GM18951 (cell line): ENCODE measurements at regions not wholly inside any gene's neighbourhood (a gene's known extent, or its start where the extent isn't known, plus 50 kb on each side); places are given as distances from the start of the nearest gene placed in this dataset.
"Not testable (repeated sequence)": the region's sequence is repeated elsewhere in the genome, so short reads cannot be mapped to it uniquely, and the experiment has no call there.

Experiments used
- POLR2A ChIP-seq: IDR thresholded peaks from 4 replicates; pipeline ENCODE4 v1.6.1; 2011; ENCODE audit warnings: mild to moderate bottlenecking; ENCODE audit not compliant: insufficient read length, insufficient read depth; ENCODE audit errors: extremely low read depth
- in situ Hi-C: fragments of 300-500 bp; cut with MboI; formaldehyde crosslinking; loops from one replicate; pipeline ENCODE4 v1.12.0; 2022; ENCODE audit warnings: low sequenced_read_pairs, mixed read lengths, inconsistent platforms; ENCODE audit not compliant: unreplicated experiment

DNA sequence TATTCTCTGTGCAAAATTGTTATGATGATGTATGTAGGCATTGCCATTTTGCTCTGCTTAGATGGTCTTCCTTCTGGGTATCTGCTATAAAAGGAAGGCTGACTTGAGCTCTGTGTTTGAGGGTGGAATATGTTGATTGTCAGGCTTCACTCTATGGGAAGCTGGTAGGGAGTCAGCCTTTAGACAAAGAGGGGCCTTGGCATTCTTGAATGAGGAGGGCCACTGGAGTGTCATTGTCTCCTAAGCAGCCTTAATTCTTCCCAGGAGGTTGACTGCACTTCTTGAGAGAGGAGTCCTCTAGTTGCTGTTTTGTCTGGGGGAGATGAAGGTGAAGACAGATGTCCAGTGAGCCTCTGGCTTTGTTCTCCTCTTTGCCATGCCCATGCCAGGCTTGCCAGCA, 266.8 kb downstream of the KCNRG start:
- in situ Hi-C loops = no loop called here
- TF ChIP-seq POLR2A = no peak

DNA sequence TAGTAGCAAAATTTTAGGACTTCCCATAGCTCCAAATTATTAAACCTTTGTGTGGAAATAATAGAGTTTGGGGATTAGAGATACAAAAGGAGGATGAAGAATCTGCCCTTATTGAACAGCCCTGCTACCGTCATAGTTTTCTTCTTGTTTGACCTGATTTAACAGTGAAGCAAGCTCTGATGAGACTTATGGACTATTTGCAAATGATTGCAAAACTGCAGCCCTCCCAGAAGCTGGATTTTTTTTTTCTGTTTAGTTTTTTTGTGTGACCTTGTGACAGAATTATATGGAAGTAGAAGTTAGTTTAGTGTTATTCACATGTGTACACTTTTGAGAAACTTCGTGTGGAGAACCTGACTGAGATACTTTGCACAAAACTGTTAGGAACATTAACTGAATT, 267.8 kb downstream of the KCNRG start:
- no peak for TF ChIP-seq POLR2A
- in situ Hi-C loops = no loop called here

DNA sequence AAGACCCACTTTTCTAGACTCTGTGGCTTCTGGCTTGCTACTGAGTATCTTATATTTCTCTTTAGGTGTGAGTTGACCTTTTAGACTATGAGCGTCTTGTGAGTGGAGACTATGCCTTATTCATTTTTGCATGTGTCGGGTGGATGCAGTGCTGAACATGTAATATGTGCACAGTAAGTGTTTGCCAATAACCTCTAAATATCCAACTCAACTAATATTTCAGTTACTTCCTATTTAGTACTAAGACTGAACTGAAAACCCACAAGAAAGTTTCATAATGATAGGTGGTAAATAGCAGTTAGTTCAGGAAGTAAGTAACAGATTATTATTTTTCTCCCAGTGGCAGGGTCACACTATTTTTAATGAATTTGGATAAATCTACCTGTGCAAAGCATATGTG, 269.3 kb downstream of the KCNRG start:
- no peak for TF ChIP-seq POLR2A
- in situ Hi-C loops = no loop called here

DNA sequence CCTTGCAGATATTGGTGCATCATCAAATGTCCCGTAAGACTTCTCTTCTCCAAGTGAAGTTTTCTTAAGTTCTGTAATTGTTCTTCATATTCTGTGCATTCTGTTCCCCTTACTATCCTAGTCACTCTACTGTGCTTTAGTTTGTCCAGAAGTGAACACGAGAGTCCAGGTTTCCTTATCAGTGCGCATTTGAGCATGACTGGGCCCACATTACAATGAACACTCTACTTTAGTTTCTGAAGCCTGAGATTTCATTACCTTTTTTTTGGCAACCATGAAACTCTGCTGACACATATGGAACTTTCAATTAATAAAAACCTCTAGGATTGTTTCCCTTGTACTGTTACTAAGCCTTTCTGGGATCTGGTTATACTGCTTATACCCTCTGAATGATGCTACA, 270.0 kb downstream of the KCNRG start:
- no peak for TF ChIP-seq POLR2A
- in situ Hi-C loops = no loop called here

DNA sequence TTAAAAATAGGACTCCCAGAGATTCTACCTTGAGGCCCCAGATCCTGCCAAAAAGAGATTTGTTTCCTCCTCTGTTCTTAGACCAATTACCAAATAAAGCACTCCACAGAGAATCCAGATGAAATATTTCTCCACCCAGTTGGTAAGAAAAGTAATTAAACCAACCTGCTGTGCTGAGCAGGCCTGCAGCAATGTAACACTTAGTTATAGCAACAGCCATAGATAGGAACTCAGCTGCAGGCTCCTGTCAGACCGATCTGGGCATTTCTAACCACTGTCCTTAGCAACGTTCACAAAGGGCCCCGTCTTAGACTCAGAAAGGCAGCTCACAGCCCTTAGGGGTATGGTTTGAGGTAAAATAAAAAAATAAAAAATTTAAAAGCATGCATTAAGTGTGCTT, 271.1 kb downstream of the KCNRG start:
- in situ Hi-C loops = no loop called here
- TF ChIP-seq POLR2A = no peak

DNA sequence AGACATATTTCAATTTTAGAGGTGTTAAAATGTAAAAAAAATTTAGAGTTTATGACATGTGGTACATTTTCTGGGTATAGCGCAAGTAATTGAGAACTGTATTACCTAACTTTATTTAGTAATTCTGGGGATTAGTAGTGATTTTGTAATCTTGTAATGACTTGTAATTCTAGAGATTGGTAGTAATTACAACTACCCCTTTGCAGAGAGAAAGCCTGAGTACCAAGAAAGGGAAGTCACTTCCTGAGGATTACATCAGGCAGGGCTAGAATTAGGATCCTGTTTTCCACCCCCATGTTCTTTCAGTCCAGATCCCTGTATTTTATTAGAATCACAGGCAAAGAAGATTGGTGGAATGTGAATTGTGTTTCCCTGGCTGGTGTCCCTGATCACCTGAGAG, 274.9 kb downstream of the KCNRG start:
- in situ Hi-C loops = no loop called here
- TF ChIP-seq POLR2A = no peak

DNA sequence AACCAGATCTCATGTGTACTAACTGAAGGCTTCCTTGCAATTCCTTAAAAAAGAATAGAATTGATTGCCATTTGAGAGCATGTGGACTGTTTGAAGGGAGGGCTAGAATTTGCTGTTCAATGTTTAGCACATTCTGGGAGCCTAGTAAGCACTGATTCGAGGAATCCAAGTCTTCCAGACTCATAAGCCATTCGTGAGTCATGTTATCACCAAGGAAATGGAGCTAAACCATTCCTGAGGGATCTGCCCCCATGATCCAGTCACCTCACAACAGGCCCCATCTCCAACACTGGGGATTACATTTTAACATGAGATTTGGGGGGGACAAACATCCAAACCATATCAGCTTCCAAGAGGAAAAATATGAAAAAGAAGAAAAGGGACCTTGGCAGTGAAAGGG, 276.4 kb downstream of the KCNRG start:
- TF ChIP-seq POLR2A = no peak
- in situ Hi-C loops = no loop called here

DNA sequence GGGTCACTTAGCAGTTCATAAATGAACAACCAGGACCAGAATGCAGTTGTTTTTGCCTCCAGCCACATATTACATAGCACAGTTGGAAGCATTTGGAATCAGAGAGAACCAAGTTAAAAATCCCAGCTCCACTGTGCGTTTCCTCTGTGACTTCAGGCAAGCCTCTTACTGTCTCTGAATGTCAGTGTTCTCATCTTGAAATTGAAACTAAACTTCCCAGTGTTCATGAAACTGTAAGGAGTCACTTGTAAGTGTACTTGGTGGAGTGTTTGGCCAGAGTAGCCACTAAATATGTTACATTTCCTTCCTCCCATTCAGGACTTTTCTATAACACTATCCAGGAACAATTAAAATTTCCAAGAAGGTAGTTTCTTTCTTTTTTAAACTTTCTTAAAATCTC, 276.8 kb downstream of the KCNRG start:
- no peak for TF ChIP-seq POLR2A
- in situ Hi-C loops = no loop called here

DNA sequence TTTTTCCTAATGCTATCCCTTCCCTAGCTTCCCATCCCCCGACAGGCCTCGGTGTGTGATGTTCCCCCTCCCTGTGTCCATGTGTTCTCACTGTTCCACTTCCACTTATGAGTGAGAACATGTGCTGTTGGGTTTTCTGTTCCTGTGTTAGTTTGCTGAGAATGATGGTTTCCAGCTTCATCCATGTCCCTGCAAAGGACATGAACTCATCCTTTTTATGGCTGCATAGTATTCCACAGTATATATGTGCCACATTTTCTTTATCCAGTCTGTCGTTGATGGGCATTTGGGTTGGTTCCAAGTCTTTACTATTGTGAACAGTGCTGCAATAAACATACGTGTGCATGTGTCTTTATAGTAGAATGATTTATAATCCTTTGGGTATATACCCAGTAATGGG, 279.2 kb downstream of the KCNRG start:
- in situ Hi-C loops = not testable (repeated sequence)

DNA sequence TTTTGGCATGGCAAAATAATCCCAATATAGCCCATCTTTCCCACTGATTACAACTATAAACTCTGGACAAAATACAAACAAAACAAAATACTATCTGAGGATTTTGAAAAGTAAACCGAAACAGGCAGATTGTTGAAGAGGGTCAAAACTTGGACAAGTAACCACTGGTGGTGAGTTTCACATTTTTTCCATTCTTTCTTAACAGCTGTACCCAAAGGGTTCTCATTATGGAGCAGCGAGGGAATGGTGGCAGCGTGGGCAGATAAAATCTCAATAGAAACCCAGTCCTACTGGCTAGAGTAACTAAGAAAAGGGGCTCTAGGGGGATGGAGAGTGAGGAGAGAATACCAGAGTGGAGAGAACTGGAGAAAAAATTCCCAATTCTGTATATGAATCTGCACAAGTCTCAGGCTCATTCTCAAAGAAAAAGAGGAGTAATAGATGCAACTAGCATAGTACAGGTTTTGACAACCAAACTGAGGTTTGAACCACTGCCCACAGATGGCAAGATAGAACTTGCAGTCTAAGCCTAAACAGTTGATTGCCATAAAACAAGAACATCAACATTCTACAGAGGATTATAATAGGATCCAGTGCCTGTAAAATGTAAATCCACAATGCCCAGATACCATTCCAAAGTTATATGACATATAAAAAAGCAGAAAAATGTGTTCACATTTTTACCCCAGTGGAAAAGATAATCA, 284.5 kb downstream of the KCNRG start:
- no peak for TF ChIP-seq POLR2A
- in situ Hi-C loops = no loop called here

DNA sequence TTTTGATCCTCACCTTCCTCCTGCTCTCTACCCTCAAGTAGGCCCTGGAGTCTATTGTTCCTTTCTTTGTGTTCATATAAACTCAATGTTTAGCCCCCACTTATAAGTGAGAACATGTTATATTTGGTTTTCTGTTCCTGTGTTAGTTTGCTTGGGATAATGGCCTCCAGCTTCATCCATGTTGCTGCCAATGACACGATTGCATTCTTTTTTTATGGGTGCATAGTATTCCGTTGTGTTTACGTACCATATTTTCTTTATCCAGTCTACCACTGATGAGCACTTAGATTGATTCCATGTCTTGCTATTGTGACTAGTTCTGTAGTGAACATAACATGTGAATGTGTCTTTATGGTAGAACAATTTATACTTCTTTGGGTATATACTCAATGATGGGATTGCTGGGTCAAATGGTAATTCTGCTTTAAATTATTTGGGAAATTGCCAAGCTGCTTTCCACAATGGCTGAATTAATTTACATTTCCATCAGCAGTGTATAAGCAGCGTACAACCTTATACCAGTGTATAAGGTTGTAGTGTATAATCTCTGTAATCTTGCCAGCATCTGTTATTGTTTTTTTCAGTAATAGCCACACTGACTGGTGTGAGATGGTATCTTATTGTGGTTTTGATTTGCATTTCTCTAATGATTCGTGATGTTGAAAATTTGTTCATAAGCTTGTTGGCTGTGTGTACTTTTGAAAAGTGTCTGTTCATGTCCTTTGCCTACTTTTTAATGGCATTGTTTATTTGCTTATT, 288.9 kb downstream of the KCNRG start:
- in situ Hi-C loops = no loop called here
- no peak for TF ChIP-seq POLR2A

DNA sequence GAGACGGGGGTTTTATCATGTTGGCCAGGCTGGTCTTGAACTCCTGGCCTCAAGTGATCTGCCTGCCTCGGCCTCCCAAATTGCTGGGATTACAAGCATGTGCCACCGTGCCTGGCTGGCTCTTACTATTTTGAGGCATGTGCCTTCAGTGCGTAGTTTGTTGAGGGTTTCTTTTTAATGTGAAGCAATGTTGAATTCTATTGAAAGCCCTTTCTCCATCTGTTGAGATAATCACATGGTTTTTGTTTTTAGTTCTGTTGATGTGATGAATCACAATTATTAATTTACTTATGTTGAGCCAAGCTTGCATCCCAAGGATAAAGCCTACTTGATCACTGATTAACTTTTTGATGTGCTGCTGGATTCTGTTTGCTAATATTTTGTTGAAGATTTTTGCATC, 290.9 kb downstream of the KCNRG start:
- no peak for TF ChIP-seq POLR2A
- in situ Hi-C loops = no loop called here

DNA sequence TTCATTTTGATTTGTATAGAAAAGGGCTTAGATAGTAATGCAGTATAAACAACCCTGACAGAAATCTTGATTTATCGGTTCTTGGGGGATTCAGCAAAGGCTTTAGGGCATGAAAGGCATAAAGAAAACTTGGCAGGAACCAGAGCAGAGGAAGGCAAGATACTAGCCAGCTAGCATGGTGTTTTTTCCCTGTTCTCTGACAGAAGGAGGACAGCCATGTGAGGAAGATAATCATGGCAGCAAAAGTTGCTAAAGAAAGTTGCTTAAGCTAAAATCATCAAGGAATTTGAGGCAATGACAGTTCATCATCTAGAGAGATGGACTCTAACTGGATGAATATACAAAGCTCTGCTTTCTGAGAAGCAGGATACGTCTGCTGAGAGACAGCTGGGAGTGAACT, 294.1 kb downstream of the KCNRG start:
- in situ Hi-C loops = no loop called here
- TF ChIP-seq POLR2A = no peak

DNA sequence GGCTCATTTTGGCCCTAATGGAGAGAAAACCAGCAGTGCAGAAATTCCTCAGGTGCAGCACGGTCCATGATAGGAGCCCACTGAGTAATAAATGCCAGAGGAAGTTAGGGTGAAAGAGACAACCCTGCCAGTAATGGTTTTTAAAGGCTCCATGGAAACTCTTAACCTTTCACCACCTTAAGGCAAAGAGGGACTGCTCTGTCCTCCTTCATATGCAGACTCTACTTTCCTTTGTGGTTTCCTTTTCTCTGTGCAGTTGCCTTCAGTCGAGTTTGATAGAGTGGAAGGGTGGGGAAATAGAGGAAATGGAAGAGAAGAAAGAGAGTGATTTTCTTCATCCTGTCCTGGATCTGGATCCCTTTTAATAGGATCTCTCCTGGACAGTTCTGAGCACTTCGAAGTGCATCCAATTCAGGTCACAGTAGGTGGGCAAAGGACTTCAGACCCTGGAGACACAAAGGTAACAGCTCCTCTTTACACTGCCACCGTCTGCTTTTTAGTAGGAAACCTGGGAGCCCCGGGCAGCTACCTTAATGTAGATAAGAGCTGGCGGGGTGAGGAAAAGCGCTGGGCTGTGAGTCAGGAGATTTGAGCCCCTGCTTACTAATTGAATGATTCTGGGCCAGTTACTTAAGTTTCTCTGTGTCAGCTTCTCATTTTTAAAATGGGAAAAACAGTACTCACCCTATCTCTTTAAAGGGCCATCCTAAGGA, 294.8 kb downstream of the KCNRG start:
- no peak for TF ChIP-seq POLR2A

More for the DNA sequence above, 294.8 kb downstream of the KCNRG start:
- in situ Hi-C loops = no loop called here
